Activated CD4-positive, alpha-beta T cell treated with anti-CD3 and anti-CD28 coated beads for 1 hour (primary cell): ENCODE measurements at regions not wholly inside any gene's neighbourhood (a gene's known extent, or its start where the extent isn't known, plus 50 kb on each side); places are given as distances from the start of the nearest gene placed in this dataset.

Experiments
- DNase-seq: peaks from one replicate; pipeline ENCODE4 v3.0.0-alpha.2; 2020

GRCh38 chr5:133794771-133795415 lies 173.5 kb downstream of the C5orf15 start:
- no peak for DNase-seq

GRCh38 chr5:133793756-133794465 lies 174.5 kb downstream of the C5orf15 start:
- no peak for DNase-seq

GRCh38 chr5:133792655-133793054 lies 175.8 kb downstream of the C5orf15 start:
- no peak for DNase-seq

GRCh38 chr5:133792024-133792423 lies 176.4 kb downstream of the C5orf15 start:
- DNase-seq: no peak

GRCh38 chr5:133790898-133791297 lies 177.5 kb downstream of the C5orf15 start:
- DNase-seq: no peak

- DNase-seq: no peak
Measured at GRCh38 chr5:133789428-133789827, 177.1 kb upstream of the FSTL4 start.

GRCh38 chr5:133788121-133788520 lies 175.8 kb upstream of the FSTL4 start:
- no peak for DNase-seq

- no peak for DNase-seq
Measured at GRCh38 chr5:133786420-133786819, 174.1 kb upstream of the FSTL4 start.

- DNase-seq: no peak
Measured at GRCh38 chr5:133785182-133785581, 172.8 kb upstream of the FSTL4 start.

- no peak for DNase-seq
Measured at GRCh38 chr5:133783481-133783880, 171.1 kb upstream of the FSTL4 start.

GRCh38 chr5:133782736-133783135 lies 170.4 kb upstream of the FSTL4 start:
- DNase-seq: no peak

GRCh38 chr5:133781436-133782225 lies 169.3 kb upstream of the FSTL4 start:
- DNase-seq: no peak

GRCh38 chr5:133780619-133781280 lies 168.4 kb upstream of the FSTL4 start:
- no peak for DNase-seq

- DNase-seq: no peak
Measured at GRCh38 chr5:133779828-133780475, 167.6 kb upstream of the FSTL4 start.

- DNase-seq: no peak
Measured at GRCh38 chr5:133778636-133779035, 166.3 kb upstream of the FSTL4 start.

- no peak for DNase-seq
Measured at GRCh38 chr5:133777951-133778350, 165.6 kb upstream of the FSTL4 start.

GRCh38 chr5:133775584-133776304 lies 163.4 kb upstream of the FSTL4 start:
- no peak for DNase-seq

GRCh38 chr5:133773247-133774202 lies 161.2 kb upstream of the FSTL4 start:
- no peak for DNase-seq

GRCh38 chr5:133769842-133770241 lies 157.5 kb upstream of the FSTL4 start:
- DNase-seq: no peak

GRCh38 chr5:133763744-133764143 lies 151.4 kb upstream of the FSTL4 start:
- DNase-seq: no peak

GRCh38 chr5:133761632-133762031 lies 149.3 kb upstream of the FSTL4 start:
- no peak for DNase-seq
